OCI-LY3 (cell line): ENCODE measurements at regions not wholly inside any gene's neighbourhood (a gene's known extent, or its start where the extent isn't known, plus 50 kb on each side); places are given as distances from the start of the nearest gene placed in this dataset.

Source experiments
- CTCF ChIP-seq: fragments of 200-600, 300-600 bp; sonication (generic); IDR thresholded peaks from 2 replicates; pipeline ENCODE4 v1.5.1; 2014; ENCODE audit warnings: antibody characterized with exemption, low read length, low read depth
- EZH2phosphoT487 ChIP-seq: fragments of 200-600 bp; shearing (Covaris generic); IDR thresholded peaks from 2 replicates; pipeline ENCODE4 v1.6.1; 2018; ENCODE audit warnings: antibody characterized with exemption, mixed run types, low read depth

GRCh38 chr2:146818122-146818521 lies 1026.7 kb upstream of the ACVR2A start:
- no peak for TF ChIP-seq CTCF
- no peak for TF ChIP-seq EZH2phosphoT487
